DOHH2 (cell line): ENCODE measurements at regions not wholly inside any gene's neighbourhood (a gene's known extent, or its start where the extent isn't known, plus 50 kb on each side); places are given as distances from the start of the nearest gene placed in this dataset.

ENCODE experiments used
- H3F3A ChIP-seq: fragments of 200-600 bp; sonication (generic), shearing (Covaris generic); 2 replicates; pipeline ENCODE4 v1.6.0; 2016; ENCODE audit warnings: antibody characterized with exemption, mild to moderate bottlenecking; ENCODE audit not compliant: control insufficient read depth, insufficient read depth
- H3K27ac ChIP-seq: fragments of 200-600 bp; sonication (generic); 2 replicates; pipeline ENCODE4 v1.5.1; 2014; ENCODE audit warnings: low read depth, mild to moderate bottlenecking, low read length, moderate library complexity
- H3K27me3 ChIP-seq: fragments of 200-600 bp; sonication (generic); 2 replicates; pipeline ENCODE4 v1.6.1; 2014; ENCODE audit warnings: mild to moderate bottlenecking, low read length, mixed read lengths; ENCODE audit not compliant: control insufficient read depth
- H3K36me3 ChIP-seq: fragments of 200-600 bp; sonication (generic); 2 replicates; pipeline ENCODE4 v1.6.1; 2014; ENCODE audit warnings: mild to moderate bottlenecking, low read length, moderate library complexity, mixed read lengths; ENCODE audit not compliant: control insufficient read depth
- H3K4me1 ChIP-seq: fragments of 200-600 bp; sonication (generic); 2 replicates; pipeline ENCODE4 v1.6.1; 2014; ENCODE audit warnings: mild to moderate bottlenecking, low read length, mixed read lengths; ENCODE audit not compliant: control insufficient read depth
- H3K4me2 ChIP-seq: fragments of 200-600 bp; sonication (generic); 2 replicates; pipeline ENCODE4 v1.6.0; 2014; ENCODE audit warnings: mild to moderate bottlenecking, low read length, moderate library complexity
- H3K4me3 ChIP-seq: fragments of 200-600 bp; sonication (generic); 2 replicates; pipeline ENCODE4 v1.5.1; 2014; ENCODE audit warnings: mild to moderate bottlenecking, low read length, mixed read lengths
- H3K79me2 ChIP-seq: fragments of 200-600 bp; sonication (generic); 2 replicates; pipeline ENCODE4 v1.6.1; 2014; ENCODE audit warnings: mild to moderate bottlenecking, low read length, mixed read lengths; ENCODE audit not compliant: control insufficient read depth
- H3K9me2 ChIP-seq: fragments of 200-600 bp; sonication (generic); replicated peaks from 2 replicates; pipeline ENCODE4 v1.6.1; 2014; ENCODE audit warnings: mild to moderate bottlenecking, low read length, mixed read lengths; ENCODE audit not compliant: control insufficient read depth
- H3K9me3 ChIP-seq: fragments of 200-600 bp; sonication (generic); 2 replicates; pipeline ENCODE4 v1.6.1; 2014; ENCODE audit warnings: antibody characterized with exemption, low read length, mixed read lengths; ENCODE audit not compliant: control insufficient read depth, insufficient read depth
- H4K20me1 ChIP-seq: fragments of 200-600 bp; sonication (generic); 2 replicates; pipeline ENCODE4 v1.6.0; 2014; ENCODE audit warnings: low read depth, mild to moderate bottlenecking, antibody characterized with exemption, low read length, moderate library complexity; ENCODE audit not compliant: control insufficient read depth, insufficient read depth
- CTCF ChIP-seq: fragments of 200-600 bp; sonication (generic); IDR thresholded peaks from one replicate; pipeline ENCODE4 v1.5.1; 2014; ENCODE audit warnings: antibody characterized with exemption, mild to moderate bottlenecking, low read depth, low read length; ENCODE audit not compliant: poor library complexity, severe bottlenecking
- EZH2phosphoT487 ChIP-seq: fragments of 200-600 bp; sonication (generic); IDR thresholded peaks from 2 replicates; pipeline ENCODE4 v1.6.1; 2017; ENCODE audit warnings: borderline replicate concordance, mild to moderate bottlenecking, antibody characterized with exemption, low read length, moderate library complexity, mixed read lengths

- TF ChIP-seq EZH2phosphoT487, result no peak
- no peak for TF ChIP-seq CTCF
Measured at GRCh38 chr10:94097656-94098055, 103.9 kb downstream of the PLCE1 start.

GRCh38 chr10:94098896-94099295 is 105.2 kb downstream of the PLCE1 start:
- Histone ChIP-seq H4K20me1 (no peaks in the 10 kb centered on the region), H3K79me2 (no peaks in the 10 kb centered on the region), H3K27ac (no peak overlapping the region), H3K27me3 (no peaks in the 10 kb centered on the region), H3K36me3 (no peaks in the 10 kb centered on the region), H3K4me1 (no peaks in the 10 kb centered on the region), H3K4me3 (no peak overlapping the region), H3K9me2 (no peaks in the 10 kb centered on the region), H3F3A (no peaks in the 10 kb centered on the region), H3K4me2 (no peak overlapping the region), H3K9me3 (no peaks in the 10 kb centered on the region)
- TF ChIP-seq EZH2phosphoT487 (no peak), CTCF (no peak)

More at GRCh38 chr10:94097656-94098055, 103.9 kb downstream of the PLCE1 start:
- H3K4me2 ChIP-seq, result no peak overlapping the region
- H3K9me3 ChIP-seq, result no peaks in the 10 kb centered on the region
- no peak overlapping the region for H3K27ac ChIP-seq
- no peaks in the 10 kb centered on the region for H3K9me2 ChIP-seq
- H3K79me2 ChIP-seq, result no peaks in the 10 kb centered on the region
- H3K36me3 ChIP-seq, result no peaks in the 10 kb centered on the region
- H3K4me3 ChIP-seq, result no peak overlapping the region
- no peaks in the 10 kb centered on the region for H4K20me1 ChIP-seq
- H3K4me1 ChIP-seq, result no peaks in the 10 kb centered on the region
- H3F3A ChIP-seq, result no peaks in the 10 kb centered on the region
- H3K27me3 ChIP-seq, result no peaks in the 10 kb centered on the region

GRCh38 chr10:94101894-94102293 is 108.2 kb downstream of the PLCE1 start:
- TF ChIP-seq EZH2phosphoT487 (no peak), CTCF (no peak)
- H3K27ac ChIP-seq, result no peak overlapping the region
- no peaks in the 10 kb centered on the region for H3K9me3 ChIP-seq
- no peaks in the 10 kb centered on the region for H3F3A ChIP-seq
- H3K4me3 ChIP-seq, result no peak overlapping the region
- H3K36me3 ChIP-seq, result no peaks in the 10 kb centered on the region
- no peaks in the 10 kb centered on the region; the same call in 1 of the 2 replicates for H3K27me3 ChIP-seq
- no peaks in the 10 kb centered on the region for H3K79me2 ChIP-seq
- H4K20me1 ChIP-seq, result no peaks in the 10 kb centered on the region
- no peak overlapping the region for H3K4me2 ChIP-seq
- no peaks in the 10 kb centered on the region for H3K4me1 ChIP-seq
- H3K9me2 ChIP-seq, result no peaks in the 10 kb centered on the region
